GM18508 (cell line): ENCODE measurements at regions not wholly inside any gene's neighbourhood (a gene's known extent, or its start where the extent isn't known, plus 50 kb on each side); places are given as distances from the start of the nearest gene placed in this dataset.

ENCODE experiments used
- ATAC-seq: cut with Tn5 transposase; IDR thresholded peaks from one replicate; pipeline ENCODE4 v1.9.1; 2021; ENCODE audit warnings: moderate number of reproducible peaks; ENCODE audit not compliant: insufficient read depth, unreplicated experiment

- no peak for ATAC-seq
Measured at GRCh38 chr13:50400035-50400726, 384.9 kb downstream of the KCNRG start.

- no peak for ATAC-seq
Measured at GRCh38 chr13:50401049-50401505, 385.8 kb downstream of the KCNRG start.

DNA sequence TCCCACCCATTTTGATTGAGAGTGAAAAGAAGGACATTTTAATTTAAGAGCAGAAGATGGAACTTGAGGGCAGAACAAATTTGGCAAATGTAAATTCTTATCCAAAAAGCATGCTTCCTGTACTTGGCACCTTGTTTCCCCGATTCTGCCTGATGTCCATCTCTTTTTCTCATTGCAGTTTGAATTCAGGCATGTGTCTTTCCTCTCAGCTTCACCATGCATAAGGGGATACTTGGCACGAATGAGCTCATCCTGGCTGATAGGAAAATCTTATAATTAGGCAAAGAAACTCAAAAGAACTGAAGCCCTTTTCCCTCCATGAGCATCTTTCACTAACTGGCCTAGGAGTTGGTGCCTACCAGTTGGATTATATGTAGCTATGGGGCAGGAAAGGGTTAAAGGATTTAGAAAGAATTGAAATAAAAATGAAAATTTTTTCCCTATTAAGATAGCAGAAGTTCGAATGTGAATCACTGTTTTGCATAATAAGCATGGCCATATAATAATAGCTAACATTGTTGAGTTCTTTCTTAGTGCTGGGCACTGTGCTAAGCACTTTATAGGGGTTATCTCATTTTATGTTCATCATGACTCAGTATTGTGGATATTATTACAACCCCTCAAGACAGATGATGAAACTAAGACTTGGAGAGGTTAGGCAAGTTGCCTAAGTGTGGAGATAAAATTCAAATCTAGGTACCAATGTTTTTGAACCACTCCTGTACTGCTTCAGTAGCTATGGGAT is 386.6 kb downstream of the KCNRG start:
- no peak for ATAC-seq

DNA sequence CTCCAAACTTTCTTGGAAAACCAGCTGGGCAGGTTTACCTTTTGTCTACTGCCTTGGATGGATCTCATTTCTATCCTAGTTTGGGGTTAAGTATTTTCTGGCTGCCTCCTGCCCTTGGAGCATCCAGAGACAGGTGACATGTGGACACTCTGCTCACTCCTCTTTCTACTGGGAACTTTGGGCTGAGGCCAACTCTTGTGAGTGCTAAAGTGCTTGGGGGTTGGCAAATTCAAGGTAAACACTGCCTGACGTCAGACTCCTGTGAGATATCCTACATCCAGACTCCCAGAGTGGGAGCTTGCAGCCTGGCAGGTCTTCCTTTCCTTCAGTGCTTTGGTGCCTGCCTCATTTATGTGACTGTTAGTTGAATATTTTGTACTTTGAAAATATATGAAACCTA is 388.1 kb downstream of the KCNRG start:
- no peak for ATAC-seq

GRCh38 chr13:50404116-50404515 is 388.9 kb downstream of the KCNRG start:
- ATAC-seq, result no peak

DNA sequence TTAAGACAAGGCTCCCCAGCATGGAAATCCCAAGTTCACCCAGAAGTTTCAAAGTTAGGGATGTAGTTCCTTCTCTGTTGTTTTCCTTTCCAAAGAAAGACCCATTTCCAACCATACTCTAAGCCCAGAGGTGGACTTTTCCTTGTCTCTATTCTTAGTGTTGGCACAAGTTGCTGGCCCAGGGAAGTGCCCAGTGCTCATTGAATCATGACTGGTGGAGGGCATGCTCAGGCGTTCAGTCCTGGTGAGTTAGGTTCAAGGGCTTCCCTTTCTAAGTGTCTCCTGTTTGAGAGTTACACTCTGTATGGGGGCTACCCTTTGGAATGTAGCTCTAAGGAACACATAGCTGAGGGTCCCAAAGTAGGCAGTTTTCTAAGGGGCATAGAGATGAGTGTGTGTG is 389.5 kb downstream of the KCNRG start:
- ATAC-seq, result no peak

DNA sequence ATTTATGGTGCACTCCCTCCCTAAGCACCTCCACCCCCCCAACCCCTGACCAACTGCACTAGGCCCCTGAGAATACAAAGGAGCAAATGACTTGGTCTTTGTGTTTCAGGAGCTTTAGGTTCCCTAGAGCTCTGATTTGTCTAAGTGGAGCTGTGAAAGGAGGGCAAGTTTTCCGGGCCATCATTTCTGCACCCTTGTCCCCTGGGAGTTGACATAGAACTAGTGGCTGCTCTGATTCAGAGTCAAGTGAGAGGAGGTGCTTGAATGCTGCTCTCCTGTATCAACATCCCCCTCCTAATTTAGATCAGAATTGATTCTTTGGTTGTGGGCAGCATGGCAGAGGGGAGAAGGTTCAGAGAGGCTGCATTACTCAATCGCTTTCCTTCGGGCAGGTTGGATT is 391.6 kb downstream of the KCNRG start:
- ATAC-seq, result no peak

- no peak for ATAC-seq
Measured at GRCh38 chr13:50408068-50408467, 392.8 kb downstream of the KCNRG start.

GRCh38 chr13:50409220-50409619 is 394.0 kb downstream of the KCNRG start:
- no peak for ATAC-seq

- ATAC-seq, result no peak
Measured at GRCh38 chr13:50410921-50411746, 395.9 kb downstream of the KCNRG start.

GRCh38 chr13:50412046-50412617 is 396.9 kb downstream of the KCNRG start:
- no peak for ATAC-seq

GRCh38 chr13:50414640-50415039 is 399.4 kb downstream of the KCNRG start:
- ATAC-seq, result no peak

- ATAC-seq, result no peak
Measured at GRCh38 chr13:50415428-50415827, 400.2 kb downstream of the KCNRG start.

- ATAC-seq, result no peak
Measured at GRCh38 chr13:50417597-50417996, 402.4 kb downstream of the KCNRG start.

GRCh38 chr13:50419331-50419865 is 404.2 kb downstream of the KCNRG start:
- no peak for ATAC-seq

DNA sequence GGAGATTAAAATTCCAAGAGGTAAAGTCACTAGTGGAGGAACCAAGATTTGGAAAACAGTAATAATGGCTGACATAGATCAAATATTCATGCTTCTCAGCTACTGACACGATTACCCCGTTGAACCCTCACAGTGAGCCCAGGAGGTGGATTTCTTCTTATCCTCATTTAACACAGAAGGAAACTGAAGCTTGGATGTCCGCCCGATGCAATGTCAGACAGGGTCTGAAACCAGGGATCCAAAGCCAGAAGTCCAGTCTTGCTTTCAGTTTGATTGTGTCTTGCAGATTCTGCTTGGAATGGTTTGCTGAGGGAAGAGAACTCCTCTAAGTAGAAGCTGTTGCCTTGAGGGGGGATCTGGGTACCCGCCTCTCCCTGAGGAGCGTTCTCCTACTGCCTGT is 404.7 kb downstream of the KCNRG start:
- no peak for ATAC-seq

GRCh38 chr13:50420718-50421472 is 405.7 kb downstream of the KCNRG start:
- no peak for ATAC-seq

- ATAC-seq, result no peak
Measured at GRCh38 chr13:50421473-50422130, 406.4 kb downstream of the KCNRG start.
